ENCODE measurements at regions not wholly inside any gene's neighbourhood (a gene's known extent, or its start where the extent isn't known, plus 50 kb on each side); places are given as distances from the start of the nearest gene placed in this dataset.
A peak's percentile ranks its signal among the peaks of the same experiment; 100 is the strongest.

GRCh38 chr12:30043151-30043847 is 259.6 kb upstream of the TMTC1 start:
- no peak for DNase-seq (ENCODE audit: low read depth)
- Histone ChIP-seq H3K9me3 (ENCODE audit: control insufficient read depth, low read length) (no peaks in the 10 kb centered on the region), H3K36me3 (ENCODE audit: control insufficient read depth, insufficient read depth, low read length, severe bottlenecking) (no peaks in the 10 kb centered on the region), H3K4me3 (ENCODE audit: low read length) (no peak overlapping the region), H3K27me3 (replicated peaks; ENCODE audit: control insufficient read depth, insufficient read depth, low read length) (no peaks in the 10 kb centered on the region), H3K4me1 (ENCODE audit: control insufficient read depth, insufficient read depth, low read length) (peaks cover 8% of the 10 kb centered on the region), H3K9ac (ENCODE audit: low read length) (no peak overlapping the region)

- Histone ChIP-seq H3K9ac (ENCODE audit: low read length) (no peak overlapping the region), H3K27me3 (replicated peaks; ENCODE audit: control insufficient read depth, insufficient read depth, low read length) (no peaks in the 10 kb centered on the region), H3K4me3 (ENCODE audit: low read length) (no peak overlapping the region), H3K4me1 (ENCODE audit: control insufficient read depth, insufficient read depth, low read length) (no peaks in the 10 kb centered on the region), H3K9me3 (ENCODE audit: control insufficient read depth, low read length) (no peaks in the 10 kb centered on the region), H3K36me3 (ENCODE audit: control insufficient read depth, insufficient read depth, low read length, severe bottlenecking) (no peaks in the 10 kb centered on the region)
- peak; percentile 23 for DNase-seq (ENCODE audit: low read depth)
Observed at GRCh38 chr12:30041096-30041495, 257.4 kb upstream of the TMTC1 start.

GRCh38 chr12:30030693-30031374 is 247.1 kb upstream of the TMTC1 start:
- no peak overlapping the region for H3K9ac ChIP-seq (ENCODE audit: low read length)
- H3K36me3 ChIP-seq (ENCODE audit: control insufficient read depth, insufficient read depth, low read length, severe bottlenecking): no peaks in the 10 kb centered on the region
- H3K27me3 ChIP-seq (replicated peaks; ENCODE audit: control insufficient read depth, insufficient read depth, low read length): no peaks in the 10 kb centered on the region
- H3K4me3 ChIP-seq (ENCODE audit: low read length): no peak overlapping the region
- H3K9me3 ChIP-seq (ENCODE audit: control insufficient read depth, low read length): no peaks in the 10 kb centered on the region
- no peak for DNase-seq (ENCODE audit: low read depth)
- peaks cover 12% of the 10 kb centered on the region for H3K4me1 ChIP-seq (ENCODE audit: control insufficient read depth, insufficient read depth, low read length)

- no peaks in the 10 kb centered on the region for H3K36me3 ChIP-seq (ENCODE audit: control insufficient read depth, insufficient read depth, low read length, severe bottlenecking)
- peaks cover 12% of the 10 kb centered on the region for H3K4me1 ChIP-seq (ENCODE audit: control insufficient read depth, insufficient read depth, low read length)
- H3K9me3 ChIP-seq (ENCODE audit: control insufficient read depth, low read length): no peaks in the 10 kb centered on the region
- peak; percentile 72 for DNase-seq (ENCODE audit: low read depth)
- H3K4me3 ChIP-seq (ENCODE audit: low read length): no peak overlapping the region
- no peaks in the 10 kb centered on the region for H3K27me3 ChIP-seq (replicated peaks; ENCODE audit: control insufficient read depth, insufficient read depth, low read length)
- H3K9ac ChIP-seq (ENCODE audit: low read length): no peak overlapping the region
Observed at GRCh38 chr12:30026621-30027234, 243.0 kb upstream of the TMTC1 start.

- DNase-seq (ENCODE audit: low read depth): peak; percentile 12
- Histone ChIP-seq H3K4me1 (ENCODE audit: control insufficient read depth, insufficient read depth, low read length) (peaks cover 15% of the 10 kb centered on the region), H3K4me3 (ENCODE audit: low read length) (no peak overlapping the region), H3K9me3 (ENCODE audit: control insufficient read depth, low read length) (no peaks in the 10 kb centered on the region), H3K36me3 (ENCODE audit: control insufficient read depth, insufficient read depth, low read length, severe bottlenecking) (no peaks in the 10 kb centered on the region), H3K27me3 (replicated peaks; ENCODE audit: control insufficient read depth, insufficient read depth, low read length) (no peaks in the 10 kb centered on the region), H3K9ac (ENCODE audit: low read length) (no peak overlapping the region)
Observed at GRCh38 chr12:30025317-30025716, 241.6 kb upstream of the TMTC1 start.

GRCh38 chr12:30023186-30023585 is 239.4 kb upstream of the TMTC1 start:
- no peaks in the 10 kb centered on the region for H3K36me3 ChIP-seq (ENCODE audit: control insufficient read depth, insufficient read depth, low read length, severe bottlenecking)
- H3K27me3 ChIP-seq (replicated peaks; ENCODE audit: control insufficient read depth, insufficient read depth, low read length): no peaks in the 10 kb centered on the region
- peaks cover 15% of the 10 kb centered on the region for H3K4me1 ChIP-seq (ENCODE audit: control insufficient read depth, insufficient read depth, low read length)
- H3K4me3 ChIP-seq (ENCODE audit: low read length): no peak overlapping the region
- no peak for DNase-seq (ENCODE audit: low read depth)
- no peak overlapping the region for H3K9ac ChIP-seq (ENCODE audit: low read length)
- no peaks in the 10 kb centered on the region for H3K9me3 ChIP-seq (ENCODE audit: control insufficient read depth, low read length)

- H3K9ac ChIP-seq (ENCODE audit: low read length): no peak overlapping the region
- H3K4me3 ChIP-seq (ENCODE audit: low read length): no peak overlapping the region
- peaks cover 8% of the 10 kb centered on the region for H3K27me3 ChIP-seq (replicated peaks; ENCODE audit: control insufficient read depth, insufficient read depth, low read length)
- no peaks in the 10 kb centered on the region for H3K36me3 ChIP-seq (ENCODE audit: control insufficient read depth, insufficient read depth, low read length, severe bottlenecking)
- peak; percentile 36 for DNase-seq (ENCODE audit: low read depth)
- H3K9me3 ChIP-seq (ENCODE audit: control insufficient read depth, low read length): peaks cover 8% of the 10 kb centered on the region
- H3K4me1 ChIP-seq (ENCODE audit: control insufficient read depth, insufficient read depth, low read length): peaks cover 5% of the 10 kb centered on the region
Observed at GRCh38 chr12:30021051-30021833, 237.5 kb upstream of the TMTC1 start.

GRCh38 chr12:30019366-30020140 is 235.8 kb upstream of the TMTC1 start:
- H3K9me3 ChIP-seq (ENCODE audit: control insufficient read depth, low read length): peaks cover 8% of the 10 kb centered on the region
- no peak overlapping the region for H3K4me3 ChIP-seq (ENCODE audit: low read length)
- peak; percentile 29 for DNase-seq (ENCODE audit: low read depth)
- peaks cover 8% of the 10 kb centered on the region for H3K27me3 ChIP-seq (replicated peaks; ENCODE audit: control insufficient read depth, insufficient read depth, low read length)
- H3K4me1 ChIP-seq (ENCODE audit: control insufficient read depth, insufficient read depth, low read length): peaks cover 2% of the 10 kb centered on the region
- no peak overlapping the region for H3K9ac ChIP-seq (ENCODE audit: low read length)
- H3K36me3 ChIP-seq (ENCODE audit: control insufficient read depth, insufficient read depth, low read length, severe bottlenecking): no peaks in the 10 kb centered on the region

GRCh38 chr12:30016540-30017055 is 232.9 kb upstream of the TMTC1 start:
- peaks cover 8% of the 10 kb centered on the region for H3K9me3 ChIP-seq (ENCODE audit: control insufficient read depth, low read length)
- no peak for DNase-seq (ENCODE audit: low read depth)
- no peak overlapping the region for H3K9ac ChIP-seq (ENCODE audit: low read length)
- H3K4me3 ChIP-seq (ENCODE audit: low read length): no peak overlapping the region
- peaks cover 8% of the 10 kb centered on the region for H3K27me3 ChIP-seq (replicated peaks; ENCODE audit: control insufficient read depth, insufficient read depth, low read length)
- no peaks in the 10 kb centered on the region for H3K36me3 ChIP-seq (ENCODE audit: control insufficient read depth, insufficient read depth, low read length, severe bottlenecking)
- peaks cover 2% of the 10 kb centered on the region for H3K4me1 ChIP-seq (ENCODE audit: control insufficient read depth, insufficient read depth, low read length)

GRCh38 chr12:30015631-30016337 is 232.0 kb upstream of the TMTC1 start:
- Histone ChIP-seq H3K4me3 (ENCODE audit: low read length) (no peak overlapping the region), H3K9me3 (ENCODE audit: control insufficient read depth, low read length) (peaks cover 8% of the 10 kb centered on the region), H3K27me3 (replicated peaks; ENCODE audit: control insufficient read depth, insufficient read depth, low read length) (peaks cover 8% of the 10 kb centered on the region), H3K4me1 (ENCODE audit: control insufficient read depth, insufficient read depth, low read length) (peaks cover 2% of the 10 kb centered on the region), H3K36me3 (ENCODE audit: control insufficient read depth, insufficient read depth, low read length, severe bottlenecking) (no peaks in the 10 kb centered on the region), H3K9ac (ENCODE audit: low read length) (no peak overlapping the region)
- DNase-seq (ENCODE audit: low read depth): no peak
